CD14-positive monocyte (primary cell): ENCODE measurements at regions not wholly inside any gene's neighbourhood (a gene's known extent, or its start where the extent isn't known, plus 50 kb on each side); places are given as distances from the start of the nearest gene placed in this dataset.
"Not testable (repeated sequence)": the region's sequence is repeated elsewhere in the genome, so short reads cannot be mapped to it uniquely, and the experiment has no call there.

ENCODE experiments used
- DNase-seq, 3 donors: peaks; one replicate each; pipeline ENCODE4 v3.0.0-alpha.2; 2011 to 2022
- H2AFZ ChIP-seq: 2 replicates; pipeline ENCODE4 v1.6.0; 2012; ENCODE audit warnings: mild to moderate bottlenecking, low read depth, low read length, inconsistent platforms; ENCODE audit not compliant: insufficient read depth, poor library complexity, severe bottlenecking
- H3K27ac ChIP-seq, 2 donors: 1 replicate in 1 of 2; 2 replicates in 1 of 2; pipeline ENCODE4 v1.5.1; 2012 to 2013; ENCODE audit warnings: low read length in 2 of 2, control low read depth in 1 of 2, inconsistent platforms in 1 of 2, low read depth in 1 of 2, mild to moderate bottlenecking in 1 of 2
- H3K27me3 ChIP-seq, 2 donors: one replicate each; pipeline versions ENCODE4 v1.6.0 to v1.6.1; 2011 to 2013; ENCODE audit warnings: low read length in 2 of 2; ENCODE audit not compliant: control insufficient read depth in 2 of 2, insufficient read depth in 2 of 2
- H3K36me3 ChIP-seq, 2 donors: replicated peaks in 1 of 2; 1 replicate in 1 of 2; 2 replicates in 1 of 2; pipeline versions ENCODE4 v1.5.1 to v1.6.1; 2012 to 2013; ENCODE audit warnings: low read length in 2 of 2, control low read depth in 1 of 2, inconsistent platforms in 1 of 2, mild to moderate bottlenecking in 1 of 2; ENCODE audit not compliant: insufficient read depth in 2 of 2, control insufficient read depth in 1 of 2
- H3K4me1 ChIP-seq, 2 donors: 1 replicate in 1 of 2; 2 replicates in 1 of 2; pipeline versions ENCODE4 v1.5.1 to v1.6.1; 2012 to 2013; ENCODE audit warnings: low read length in 2 of 2, control low read depth in 1 of 2, inconsistent platforms in 1 of 2, mild to moderate bottlenecking in 1 of 2, moderate library complexity in 1 of 2; ENCODE audit not compliant: insufficient read depth in 2 of 2, control insufficient read depth in 1 of 2
- H3K4me2 ChIP-seq: replicated peaks from 2 replicates; pipeline ENCODE3; 2012; ENCODE audit warnings: low read length, moderate library complexity, mild to moderate bottlenecking; ENCODE audit not compliant: poor library complexity, severe bottlenecking; ENCODE audit errors: extremely low read depth
- H3K4me3 ChIP-seq, 3 experiments: fragments of 200-600 bp in 1 of 3; sonication (generic) in 1 of 3; replicated peaks in 1 of 3; 1 replicate in 2 of 3; 2 replicates in 1 of 3; pipeline ENCODE4 v1.5.1; 2011 to 2013; ENCODE audit warnings: low read length in 3 of 3, mild to moderate bottlenecking in 3 of 3, control low read depth in 2 of 3, low read depth in 2 of 3, inconsistent platforms in 1 of 3, moderate library complexity in 1 of 3
- H3K79me2 ChIP-seq: 2 replicates; pipeline ENCODE4 v1.6.0; 2012; ENCODE audit warnings: mild to moderate bottlenecking, control low read depth, inconsistent platforms, low read length, moderate library complexity; ENCODE audit not compliant: insufficient read depth
- H3K9ac ChIP-seq: 2 replicates; pipeline ENCODE4 v1.6.0; 2017; ENCODE audit warnings: low read length, mild to moderate bottlenecking; ENCODE audit not compliant: insufficient read depth, poor library complexity, severe bottlenecking
- H3K9me3 ChIP-seq, 2 donors: replicated peaks in 1 of 2; 1 replicate in 1 of 2; 2 replicates in 1 of 2; pipeline versions ENCODE4 v1.5.1 to v1.6.1; 2012 to 2013; ENCODE audit warnings: low read length in 2 of 2, control low read depth in 1 of 2; ENCODE audit not compliant: control insufficient read depth in 1 of 2, insufficient read depth in 1 of 2
- H4K20me1 ChIP-seq: 2 replicates; pipeline ENCODE4 v1.6.0; 2012; ENCODE audit warnings: mild to moderate bottlenecking, low read length, control low read depth, moderate library complexity; ENCODE audit not compliant: insufficient read depth
- H3K27ac Mint-ChIP-seq, 7 donors: one replicate each; pipeline ENCODE4 v1.8.0; 2020; ENCODE audit warnings: mild to moderate bottlenecking in 7 of 7, mixed read lengths in 7 of 7, moderate library complexity in 6 of 7, inconsistent platforms in 2 of 7
- H3K27me3 Mint-ChIP-seq, 3 donors: one replicate each; pipeline ENCODE4 v1.8.0; 2021 to 2022; ENCODE audit warnings: low read depth in 3 of 3, mild to moderate bottlenecking in 3 of 3, mixed read lengths in 3 of 3, moderate library complexity in 3 of 3, inconsistent platforms in 1 of 3
- H3K36me3 Mint-ChIP-seq, 2 donors: one replicate each; pipeline ENCODE4 v1.8.0; 2020; ENCODE audit warnings: mixed read lengths in 2 of 2, inconsistent platforms in 1 of 2, mild to moderate bottlenecking in 1 of 2
- H3K4me1 Mint-ChIP-seq: one replicate; pipeline ENCODE4 v1.8.0; 2020; ENCODE audit warnings: mild to moderate bottlenecking, mixed read lengths
- H3K4me3 Mint-ChIP-seq, 2 donors: one replicate each; pipeline ENCODE4 v1.8.0; 2020; ENCODE audit warnings: mild to moderate bottlenecking in 2 of 2, mixed read lengths in 2 of 2, moderate library complexity in 1 of 2
- H3K9me3 Mint-ChIP-seq, 7 donors: one replicate each; pipeline ENCODE4 v1.8.0; 2020 to 2022; ENCODE audit warnings: mixed read lengths in 7 of 7, mild to moderate bottlenecking in 6 of 7, moderate library complexity in 6 of 7, inconsistent platforms in 2 of 7
- WGBS: methylation state at CpG from one replicate; pipeline ENCODE4 v1.1.5; 2013; ENCODE audit warnings: missing lambda C conversion rate; ENCODE audit not compliant: insufficient coverage; 5-methylcytosine and 5-hydroxymethylcytosine counted together
- intact Hi-C, 2 donors: fragments of 100-400 bp; cut with micrococcal nuclease; formaldehyde crosslinking; loops; one replicate each; pipeline versions ENCODE4 v1.15.0 to v1.15.1; 2023
- TF ChIP-seq, protein P1 (sequence below): fragments of 200-600 bp; IDR thresholded peaks from one replicate; pipeline ENCODE4 v1.8.0; 2022; ENCODE audit warnings: antibody characterized with exemption, mild to moderate bottlenecking

GRCh38 chr13:110819203-110820014 is 95.5 kb downstream of the ANKRD10 start:
- H3K9ac ChIP-seq, result no peak overlapping the region
- no peaks in the 10 kb centered on the region for H3K36me3 ChIP-seq
- H3K4me1 Mint-ChIP-seq, result peaks cover 2% of the 10 kb centered on the region
- H3K27me3 ChIP-seq, result no peaks in the 10 kb centered on the region
- H3K4me2 ChIP-seq, result no peak overlapping the region
- TF ChIP-seq, protein P1, sequence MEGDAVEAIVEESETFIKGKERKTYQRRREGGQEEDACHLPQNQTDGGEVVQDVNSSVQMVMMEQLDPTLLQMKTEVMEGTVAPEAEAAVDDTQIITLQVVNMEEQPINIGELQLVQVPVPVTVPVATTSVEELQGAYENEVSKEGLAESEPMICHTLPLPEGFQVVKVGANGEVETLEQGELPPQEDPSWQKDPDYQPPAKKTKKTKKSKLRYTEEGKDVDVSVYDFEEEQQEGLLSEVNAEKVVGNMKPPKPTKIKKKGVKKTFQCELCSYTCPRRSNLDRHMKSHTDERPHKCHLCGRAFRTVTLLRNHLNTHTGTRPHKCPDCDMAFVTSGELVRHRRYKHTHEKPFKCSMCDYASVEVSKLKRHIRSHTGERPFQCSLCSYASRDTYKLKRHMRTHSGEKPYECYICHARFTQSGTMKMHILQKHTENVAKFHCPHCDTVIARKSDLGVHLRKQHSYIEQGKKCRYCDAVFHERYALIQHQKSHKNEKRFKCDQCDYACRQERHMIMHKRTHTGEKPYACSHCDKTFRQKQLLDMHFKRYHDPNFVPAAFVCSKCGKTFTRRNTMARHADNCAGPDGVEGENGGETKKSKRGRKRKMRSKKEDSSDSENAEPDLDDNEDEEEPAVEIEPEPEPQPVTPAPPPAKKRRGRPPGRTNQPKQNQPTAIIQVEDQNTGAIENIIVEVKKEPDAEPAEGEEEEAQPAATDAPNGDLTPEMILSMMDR, result peak; percentile 96
- H3K79me2 ChIP-seq, result no peaks in the 10 kb centered on the region
- intact Hi-C loops, result loop anchor here (2.0 to 10.0 kb wide), 5 partner anchors 172 to 597 kb away; no protein-coding TSS in a partner anchor
- peaks cover 2 to 7% (median 6%) of the 10 kb centered on the region in 3 donors for H3K27me3 Mint-ChIP-seq
- no peak overlapping the region for H3K27ac ChIP-seq
- H3K4me3 Mint-ChIP-seq, result no peak overlapping the region
- H3K36me3 Mint-ChIP-seq, result no peaks in the 10 kb centered on the region
- H3K9me3 ChIP-seq, result no peaks in the 10 kb centered on the region
- 29% methylated on average over 15 of the region's 17 CpGs for WGBS
- H3K4me1 ChIP-seq, result no peaks in the 10 kb centered on the region
- H2AFZ ChIP-seq, result peak overlapping the region; percentile 21
- peak; percentile 61 to 70 (median 62) for DNase-seq
- no peaks in the 10 kb centered on the region for H4K20me1 ChIP-seq
- H3K9me3 Mint-ChIP-seq, result peaks cover 0 to 2% (median 0%) of the 10 kb centered on the region in 7 donors
- H3K4me3 ChIP-seq, result no peak overlapping the region
- H3K27ac Mint-ChIP-seq, result no peak overlapping the region

DNA sequence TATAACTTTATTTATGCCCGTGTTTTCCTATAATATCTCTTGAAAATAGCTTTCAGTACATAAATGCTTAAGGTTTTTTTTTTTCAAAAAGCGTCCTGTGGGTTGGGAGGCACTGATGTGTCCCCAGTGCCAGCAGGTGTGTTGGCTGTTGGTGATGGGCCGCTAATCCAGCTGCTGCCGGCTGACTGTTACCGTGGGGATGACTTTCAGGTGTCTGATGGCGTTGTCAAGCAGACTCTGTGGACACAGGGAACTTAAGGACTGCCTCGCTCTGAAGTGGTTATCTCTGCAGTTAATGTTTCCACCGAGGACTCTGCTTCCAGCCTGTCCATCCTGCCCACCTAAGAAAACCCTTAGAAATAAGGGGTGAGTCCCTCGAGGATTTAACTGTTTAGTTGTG is 94.5 kb downstream of the ANKRD10 start:
- TF ChIP-seq, protein P1, result no peak
- Mint-ChIP-seq H3K27ac (no peak overlapping the region), H3K4me1 (peaks cover 2% of the 10 kb centered on the region), H3K27me3 (peaks cover 4% of the 10 kb centered on the region in 3 donors), H3K36me3 (no peaks in the 10 kb centered on the region), H3K9me3 (peaks cover 0 to 2% (median 0%) of the 10 kb centered on the region in 7 donors), H3K4me3 (peak overlapping the region in 1 of 2 donors; percentile 30)
- DNase-seq, result no peak
- Histone ChIP-seq H3K4me3 (no peak overlapping the region), H3K4me1 (no peaks in the 10 kb centered on the region), H3K9me3 (no peaks in the 10 kb centered on the region), H3K27ac (no peak overlapping the region), H3K9ac (no peak overlapping the region), H3K4me2 (no peak overlapping the region), H3K27me3 (no peaks in the 10 kb centered on the region), H3K36me3 (no peaks in the 10 kb centered on the region), H3K79me2 (no peaks in the 10 kb centered on the region), H4K20me1 (no peaks in the 10 kb centered on the region), H2AFZ (no peak overlapping the region)
- WGBS, result 87% methylated on average over 5 of the region's 9 CpGs
- intact Hi-C loops, result no loop called here

DNA sequence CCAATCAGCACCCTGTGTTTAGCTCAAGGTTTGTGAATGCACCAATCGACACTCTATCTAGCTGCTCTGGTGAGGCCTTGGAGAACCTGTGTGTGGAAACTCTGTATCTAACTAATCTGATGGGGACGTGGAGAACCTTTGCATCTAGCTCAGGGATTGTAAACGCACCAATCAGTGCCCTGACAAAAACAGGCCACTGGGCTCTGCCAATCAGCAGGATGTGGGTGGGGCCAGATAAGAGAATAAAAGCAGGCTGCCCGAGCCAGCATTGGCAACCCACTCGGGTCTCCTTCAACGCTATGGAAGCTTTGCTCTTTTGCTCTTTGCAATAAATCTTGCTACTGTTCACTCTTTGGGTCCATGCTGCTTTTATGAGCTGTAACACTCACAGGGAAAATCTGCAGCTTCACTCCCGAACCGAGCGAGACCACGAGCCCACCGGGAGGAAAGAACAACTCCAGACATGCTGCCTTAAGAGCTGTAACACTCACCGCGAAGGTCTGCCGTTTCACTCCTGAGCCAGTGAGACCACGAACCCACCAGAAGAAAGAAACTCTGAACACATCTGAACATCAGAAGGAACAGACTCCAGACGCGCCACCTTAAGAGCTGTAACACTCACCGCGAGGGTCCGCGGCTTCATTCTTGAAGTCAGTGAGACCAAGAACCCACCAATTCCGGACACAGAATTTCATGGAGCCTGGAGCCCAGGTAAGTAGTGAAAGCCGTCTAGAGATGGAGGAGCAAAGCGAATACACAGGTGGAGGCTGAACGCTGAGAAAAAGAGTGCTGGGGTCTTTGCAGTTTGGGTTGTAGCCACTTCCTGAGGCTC is 92.8 kb downstream of the ANKRD10 start:
- H3K36me3 ChIP-seq, H3K36me3 Mint-ChIP-seq, H4K20me1 ChIP-seq, DNase-seq, H3K4me3 ChIP-seq, H3K27me3 Mint-ChIP-seq, H3K27ac Mint-ChIP-seq, H3K4me3 Mint-ChIP-seq, H3K9me3 ChIP-seq, H3K27ac ChIP-seq, H3K9ac ChIP-seq, intact Hi-C loops, H3K79me2 ChIP-seq, H3K4me1 ChIP-seq, H3K9me3 Mint-ChIP-seq, H2AFZ ChIP-seq, H3K27me3 ChIP-seq, H3K4me1 Mint-ChIP-seq, H3K4me2 ChIP-seq: not testable (repeated sequence)
- 87% methylated on average over 11 of the region's 25 CpGs for WGBS
